Left ventricle myocardium inferior (tissue), 1 donor: ENCODE measurements at regions not wholly inside any gene's neighbourhood (a gene's known extent, or its start where the extent isn't known, plus 50 kb on each side); places are given as distances from the start of the nearest gene placed in this dataset.

Experiments used
- DNase-seq: peaks from one replicate; pipeline ENCODE4 v3.0.0-alpha.2; 2020
- H3K27ac ChIP-seq: fragments of 200-600 bp; replicated peaks from 2 replicates; pipeline ENCODE4 v1.8.0; 2021
- H3K27me3 ChIP-seq: fragments of 200-600 bp; 2 replicates; pipeline ENCODE4 v1.8.0; 2021; ENCODE audit warnings: low read depth
- H3K36me3 ChIP-seq: fragments of 200-600 bp; 2 replicates; pipeline ENCODE4 v1.8.0; 2021
- H3K4me1 ChIP-seq: fragments of 200-600 bp; 2 replicates; pipeline ENCODE4 v1.8.0; 2021
- H3K4me3 ChIP-seq: fragments of 200-600 bp; 2 replicates; pipeline ENCODE4 v1.8.0; 2021; ENCODE audit warnings: mild to moderate bottlenecking, moderate library complexity
- H3K9me3 ChIP-seq: fragments of 200-600 bp; replicated peaks from 2 replicates; pipeline ENCODE4 v1.8.0; 2021
- intact Hi-C: fragments of 100-400 bp; cut with micrococcal nuclease; formaldehyde crosslinking; loops from one replicate; pipeline ENCODE4 v1.11.0; 2022
- TF ChIP-seq, protein P1 (sequence below): fragments of 200-600 bp; IDR thresholded peaks from 2 replicates; pipeline ENCODE4 v1.8.0; 2021; ENCODE audit warnings: antibody characterized with exemption, mild to moderate bottlenecking, borderline replicate concordance
- donor health status: DM: no; HTN: yes; CAD: no; lungs with severe emphysema.

GRCh38 chr18:71849407-71849806 is 694.7 kb downstream of the CBLN2 start:
- Histone ChIP-seq H3K9me3 (peaks cover 33% of the 10 kb centered on the region), H3K27me3 (no peaks in the 10 kb centered on the region), H3K4me3 (no peak overlapping the region), H3K4me1 (no peaks in the 10 kb centered on the region), H3K27ac (no peak overlapping the region), H3K36me3 (no peaks in the 10 kb centered on the region)
- intact Hi-C loops, result no loop called here
- no peak for DNase-seq
- TF ChIP-seq, protein P1, sequence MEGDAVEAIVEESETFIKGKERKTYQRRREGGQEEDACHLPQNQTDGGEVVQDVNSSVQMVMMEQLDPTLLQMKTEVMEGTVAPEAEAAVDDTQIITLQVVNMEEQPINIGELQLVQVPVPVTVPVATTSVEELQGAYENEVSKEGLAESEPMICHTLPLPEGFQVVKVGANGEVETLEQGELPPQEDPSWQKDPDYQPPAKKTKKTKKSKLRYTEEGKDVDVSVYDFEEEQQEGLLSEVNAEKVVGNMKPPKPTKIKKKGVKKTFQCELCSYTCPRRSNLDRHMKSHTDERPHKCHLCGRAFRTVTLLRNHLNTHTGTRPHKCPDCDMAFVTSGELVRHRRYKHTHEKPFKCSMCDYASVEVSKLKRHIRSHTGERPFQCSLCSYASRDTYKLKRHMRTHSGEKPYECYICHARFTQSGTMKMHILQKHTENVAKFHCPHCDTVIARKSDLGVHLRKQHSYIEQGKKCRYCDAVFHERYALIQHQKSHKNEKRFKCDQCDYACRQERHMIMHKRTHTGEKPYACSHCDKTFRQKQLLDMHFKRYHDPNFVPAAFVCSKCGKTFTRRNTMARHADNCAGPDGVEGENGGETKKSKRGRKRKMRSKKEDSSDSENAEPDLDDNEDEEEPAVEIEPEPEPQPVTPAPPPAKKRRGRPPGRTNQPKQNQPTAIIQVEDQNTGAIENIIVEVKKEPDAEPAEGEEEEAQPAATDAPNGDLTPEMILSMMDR, result no peak

- Histone ChIP-seq H3K36me3 (no peaks in the 10 kb centered on the region), H3K9me3 (peaks cover 30% of the 10 kb centered on the region), H3K4me3 (no peak overlapping the region), H3K27me3 (no peaks in the 10 kb centered on the region), H3K27ac (no peak overlapping the region), H3K4me1 (no peaks in the 10 kb centered on the region)
- TF ChIP-seq, protein P1, result no peak
- DNase-seq, result no peak
- intact Hi-C loops, result no loop called here
Observed at GRCh38 chr18:71846716-71847115, 697.4 kb downstream of the CBLN2 start.

GRCh38 chr18:71844814-71845213 is 699.3 kb downstream of the CBLN2 start:
- Histone ChIP-seq H3K4me1 (no peaks in the 10 kb centered on the region), H3K9me3 (peaks cover 30% of the 10 kb centered on the region), H3K27ac (no peak overlapping the region), H3K36me3 (no peaks in the 10 kb centered on the region), H3K27me3 (no peaks in the 10 kb centered on the region), H3K4me3 (no peak overlapping the region)
- intact Hi-C loops, result no loop called here
- DNase-seq, result no peak
- TF ChIP-seq, protein P1, result no peak

GRCh38 chr18:71842666-71843065 is 701.5 kb downstream of the CBLN2 start:
- H3K27ac ChIP-seq, result no peak overlapping the region
- TF ChIP-seq, protein P1, result no peak
- H3K4me3 ChIP-seq, result no peak overlapping the region
- peaks cover 11% of the 10 kb centered on the region for H3K9me3 ChIP-seq
- no peaks in the 10 kb centered on the region for H3K36me3 ChIP-seq
- H3K4me1 ChIP-seq, result no peaks in the 10 kb centered on the region
- H3K27me3 ChIP-seq, result no peaks in the 10 kb centered on the region
- intact Hi-C loops, result no loop called here
- no peak for DNase-seq

- no peaks in the 10 kb centered on the region for H3K9me3 ChIP-seq
- TF ChIP-seq, protein P1, result no peak
- no peak overlapping the region for H3K4me3 ChIP-seq
- no peak overlapping the region for H3K27ac ChIP-seq
- no peaks in the 10 kb centered on the region for H3K4me1 ChIP-seq
- intact Hi-C loops, result no loop called here
- DNase-seq, result no peak
- H3K36me3 ChIP-seq, result no peaks in the 10 kb centered on the region
- no peaks in the 10 kb centered on the region for H3K27me3 ChIP-seq
Observed at GRCh38 chr18:71837547-71837946, 706.6 kb downstream of the CBLN2 start.

GRCh38 chr18:71832946-71833617 is 711.1 kb downstream of the CBLN2 start:
- Histone ChIP-seq H3K27ac (no peak overlapping the region), H3K9me3 (peaks cover 4% of the 10 kb centered on the region), H3K4me3 (no peak overlapping the region), H3K36me3 (no peaks in the 10 kb centered on the region), H3K27me3 (no peaks in the 10 kb centered on the region), H3K4me1 (no peaks in the 10 kb centered on the region)
- no peak for DNase-seq
- TF ChIP-seq, protein P1, result no peak
- intact Hi-C loops, result no loop called here
